Left ventricle myocardium inferior (tissue), 1 donor: ENCODE measurements at regions not wholly inside any gene's neighbourhood (a gene's known extent, or its start where the extent isn't known, plus 50 kb on each side); places are given as distances from the start of the nearest gene placed in this dataset.
A peak's percentile ranks its signal among the peaks of the same experiment; 100 is the strongest.

Experiments used
- DNase-seq: peaks from one replicate; pipeline ENCODE4 v3.0.0-alpha.2; 2020
- H3K27ac ChIP-seq: fragments of 200-600 bp; replicated peaks from 2 replicates; pipeline ENCODE4 v1.8.0; 2021
- H3K27me3 ChIP-seq: fragments of 200-600 bp; 2 replicates; pipeline ENCODE4 v1.8.0; 2021; ENCODE audit warnings: low read depth
- H3K36me3 ChIP-seq: fragments of 200-600 bp; 2 replicates; pipeline ENCODE4 v1.8.0; 2021
- H3K4me1 ChIP-seq: fragments of 200-600 bp; 2 replicates; pipeline ENCODE4 v1.8.0; 2021
- H3K4me3 ChIP-seq: fragments of 200-600 bp; 2 replicates; pipeline ENCODE4 v1.8.0; 2021; ENCODE audit warnings: mild to moderate bottlenecking, moderate library complexity
- H3K9me3 ChIP-seq: fragments of 200-600 bp; replicated peaks from 2 replicates; pipeline ENCODE4 v1.8.0; 2021
- intact Hi-C: fragments of 100-400 bp; cut with micrococcal nuclease; formaldehyde crosslinking; loops from one replicate; pipeline ENCODE4 v1.11.0; 2022
- TF ChIP-seq, protein P1 (sequence below): fragments of 200-600 bp; IDR thresholded peaks from 2 replicates; pipeline ENCODE4 v1.8.0; 2021; ENCODE audit warnings: antibody characterized with exemption, mild to moderate bottlenecking, borderline replicate concordance
- donor health status: DM: no; HTN: yes; CAD: no; lungs with severe emphysema.

DNA sequence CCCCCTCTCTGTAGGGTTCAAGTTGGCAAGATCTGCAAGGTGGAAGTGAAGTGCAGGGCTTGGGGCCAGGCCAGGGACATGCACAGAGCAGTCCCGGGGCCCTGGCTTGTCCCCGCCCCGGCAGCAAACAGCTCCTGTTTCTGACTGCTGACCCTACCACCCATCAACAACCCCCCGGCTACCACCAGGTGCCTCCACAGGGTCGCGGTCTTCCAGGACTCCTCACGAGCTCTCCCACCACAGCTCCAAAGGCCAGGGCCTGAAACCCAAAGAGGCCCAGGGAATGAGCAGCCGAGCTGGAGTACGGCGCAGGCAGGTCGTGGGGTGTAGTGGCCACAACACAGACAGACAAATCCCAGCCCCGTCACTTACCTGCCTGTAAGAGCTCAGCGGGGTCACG, 121.3 kb upstream of the SMAD3 start:
- peaks cover 10% of the 10 kb centered on the region for H3K4me1 ChIP-seq
- no peaks in the 10 kb centered on the region for H3K27me3 ChIP-seq
- no peaks in the 10 kb centered on the region for H3K9me3 ChIP-seq
- H3K27ac ChIP-seq = no peak overlapping the region
- H3K4me3 ChIP-seq = no peak overlapping the region
- TF ChIP-seq, protein P1, sequence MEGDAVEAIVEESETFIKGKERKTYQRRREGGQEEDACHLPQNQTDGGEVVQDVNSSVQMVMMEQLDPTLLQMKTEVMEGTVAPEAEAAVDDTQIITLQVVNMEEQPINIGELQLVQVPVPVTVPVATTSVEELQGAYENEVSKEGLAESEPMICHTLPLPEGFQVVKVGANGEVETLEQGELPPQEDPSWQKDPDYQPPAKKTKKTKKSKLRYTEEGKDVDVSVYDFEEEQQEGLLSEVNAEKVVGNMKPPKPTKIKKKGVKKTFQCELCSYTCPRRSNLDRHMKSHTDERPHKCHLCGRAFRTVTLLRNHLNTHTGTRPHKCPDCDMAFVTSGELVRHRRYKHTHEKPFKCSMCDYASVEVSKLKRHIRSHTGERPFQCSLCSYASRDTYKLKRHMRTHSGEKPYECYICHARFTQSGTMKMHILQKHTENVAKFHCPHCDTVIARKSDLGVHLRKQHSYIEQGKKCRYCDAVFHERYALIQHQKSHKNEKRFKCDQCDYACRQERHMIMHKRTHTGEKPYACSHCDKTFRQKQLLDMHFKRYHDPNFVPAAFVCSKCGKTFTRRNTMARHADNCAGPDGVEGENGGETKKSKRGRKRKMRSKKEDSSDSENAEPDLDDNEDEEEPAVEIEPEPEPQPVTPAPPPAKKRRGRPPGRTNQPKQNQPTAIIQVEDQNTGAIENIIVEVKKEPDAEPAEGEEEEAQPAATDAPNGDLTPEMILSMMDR = no peak
- DNase-seq = no peak
- H3K36me3 ChIP-seq = no peaks in the 10 kb centered on the region
- intact Hi-C loops = no loop called here

DNA sequence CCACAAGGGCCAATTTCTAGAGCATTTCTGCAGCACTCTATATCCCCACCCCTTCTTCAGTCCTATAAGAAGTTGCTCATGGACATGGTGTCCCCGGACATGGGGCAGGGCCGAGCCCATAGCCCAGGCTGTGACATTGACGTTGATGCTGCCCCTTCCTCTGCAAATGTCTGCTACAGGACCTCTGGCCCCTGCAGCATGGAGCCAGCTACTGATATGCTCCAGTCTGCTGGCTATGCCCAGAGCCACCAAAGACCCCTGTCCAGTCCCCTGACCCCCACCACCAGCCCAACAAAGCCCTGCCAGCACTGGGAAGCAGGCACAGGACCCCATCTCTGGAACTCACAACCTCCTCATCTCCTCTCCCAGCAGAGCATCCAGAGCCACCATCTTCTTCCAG, 120.1 kb upstream of the SMAD3 start:
- no peak overlapping the region for H3K4me3 ChIP-seq
- intact Hi-C loops = loop anchor here (5.0 kb wide), 1 partner anchor 357 kb away; no protein-coding TSS in a partner anchor
- TF ChIP-seq, protein P1 = no peak

DNA sequence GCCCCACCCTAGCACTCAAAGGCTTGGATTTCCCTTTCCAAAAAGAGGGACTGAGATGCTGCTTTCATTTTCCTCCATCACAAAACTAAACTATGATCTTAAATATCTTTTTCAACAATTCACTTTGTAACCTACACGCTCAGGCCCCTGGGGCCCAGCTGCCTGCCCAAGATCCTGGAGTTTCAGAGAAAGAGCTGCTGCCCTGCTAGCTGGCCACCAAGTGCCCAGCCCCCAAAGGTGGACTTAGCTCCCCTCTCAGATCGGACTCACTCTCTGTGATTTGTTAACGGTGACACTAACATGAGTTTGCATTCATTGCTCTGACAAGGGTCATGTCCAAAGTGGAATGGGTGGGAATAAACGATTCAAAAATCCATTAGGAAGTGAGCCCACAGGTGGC, 119.6 kb upstream of the SMAD3 start:
- Histone ChIP-seq H3K36me3 (no peaks in the 10 kb centered on the region), H3K27me3 (no peaks in the 10 kb centered on the region), H3K4me1 (peaks cover 9% of the 10 kb centered on the region), H3K9me3 (peaks cover 6% of the 10 kb centered on the region), H3K4me3 (no peak overlapping the region), H3K27ac (no peak overlapping the region)
- intact Hi-C loops = loop anchor here (5.0 kb wide), 1 partner anchor 356 kb away; no protein-coding TSS in a partner anchor
- DNase-seq = no peak
- TF ChIP-seq, protein P1 = no peak

More for the DNA sequence above, 120.1 kb upstream of the SMAD3 start:
- no peak overlapping the region for H3K27ac ChIP-seq
- H3K27me3 ChIP-seq = no peaks in the 10 kb centered on the region
- H3K36me3 ChIP-seq = no peaks in the 10 kb centered on the region
- no peak for DNase-seq
- peaks cover 6% of the 10 kb centered on the region for H3K9me3 ChIP-seq
- peaks cover 10% of the 10 kb centered on the region for H3K4me1 ChIP-seq

DNA sequence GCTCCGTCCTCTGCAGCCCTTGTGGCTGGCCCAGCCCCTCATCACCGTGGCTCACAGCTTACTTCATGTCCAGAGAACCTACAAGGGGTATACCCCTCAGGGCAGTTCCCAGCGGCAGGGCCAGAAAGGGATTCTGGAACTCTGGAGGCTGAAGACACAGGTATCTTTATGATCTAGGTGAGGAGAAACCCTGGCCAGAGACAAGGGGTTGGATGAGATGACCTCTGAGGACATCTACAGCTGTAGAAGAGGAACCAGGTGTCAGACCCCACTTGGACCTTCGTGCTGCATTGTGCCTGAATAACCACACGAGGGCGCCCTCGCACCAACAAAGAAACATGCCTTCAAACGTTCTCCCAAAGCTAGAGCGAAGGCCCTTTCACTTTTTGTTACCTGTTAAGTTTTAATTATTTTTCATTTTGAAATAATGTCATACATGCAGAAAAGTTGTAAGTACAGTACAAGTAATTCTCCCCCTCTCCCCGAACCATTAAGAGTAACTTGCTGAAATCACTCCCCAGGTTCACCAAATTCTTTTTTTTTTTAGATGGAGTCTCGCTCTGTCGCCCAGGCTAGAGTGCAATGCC, 118.7 kb upstream of the SMAD3 start:
- TF ChIP-seq, protein P1 = peak; percentile 95
- Histone ChIP-seq H3K9me3 (peaks cover 6% of the 10 kb centered on the region), H3K27ac (no peak overlapping the region), H3K36me3 (no peaks in the 10 kb centered on the region), H3K4me3 (no peak overlapping the region), H3K4me1 (peaks cover 1% of the 10 kb centered on the region), H3K27me3 (no peaks in the 10 kb centered on the region)
- intact Hi-C loops = loop anchor here (5.0 kb wide), 1 partner anchor 356 kb away; no protein-coding TSS in a partner anchor
- peak; percentile 68 for DNase-seq

DNA sequence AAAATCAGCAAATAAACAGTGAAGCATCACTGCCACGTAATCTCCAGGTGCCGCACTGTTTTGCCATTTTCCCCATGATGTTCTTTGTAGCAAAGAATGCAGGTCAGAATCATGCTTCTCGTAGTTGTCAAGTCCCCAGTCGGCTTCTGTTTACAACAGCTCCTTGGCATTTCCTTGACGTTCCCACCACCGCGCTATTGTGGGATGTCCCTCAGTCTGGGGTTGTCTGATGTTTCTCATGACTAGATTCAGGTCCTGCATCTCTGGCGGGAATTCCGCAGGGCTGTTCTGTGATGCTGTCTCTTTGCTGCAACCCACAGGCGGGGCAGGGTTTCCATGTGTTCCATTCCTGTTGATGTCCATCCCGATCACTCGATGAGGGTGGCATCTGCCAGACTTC, 117.9 kb upstream of the SMAD3 start:
- no peaks in the 10 kb centered on the region for H3K36me3 ChIP-seq
- no peaks in the 10 kb centered on the region for H3K4me1 ChIP-seq
- H3K27me3 ChIP-seq = no peaks in the 10 kb centered on the region
- TF ChIP-seq, protein P1 = no peak
- DNase-seq = no peak
- peaks cover 6% of the 10 kb centered on the region for H3K9me3 ChIP-seq
- intact Hi-C loops = loop anchor here (5.0 kb wide), 1 partner anchor 355 kb away; no protein-coding TSS in a partner anchor
- no peak overlapping the region for H3K27ac ChIP-seq
- H3K4me3 ChIP-seq = no peak overlapping the region
